Lower leg skin (tissue), 3 donors: ENCODE measurements at regions not wholly inside any gene's neighbourhood (a gene's known extent, or its start where the extent isn't known, plus 50 kb on each side); places are given as distances from the start of the nearest gene placed in this dataset.

Source experiments
- CTCF ChIP-seq, 3 donors: fragments of 450-650 bp; IDR thresholded peaks; one replicate each; pipeline ENCODE4 v1.5.1; 2016; ENCODE audit warnings: antibody characterized with exemption in 3 of 3, mild to moderate bottlenecking in 3 of 3, moderate library complexity in 2 of 3
- POLR2A ChIP-seq, 2 donors: fragments of 450-650 bp; IDR thresholded peaks; one replicate each; pipeline ENCODE4 v1.6.1; 2016 to 2017; ENCODE audit warnings: antibody characterized with exemption in 2 of 2, mild to moderate bottlenecking in 1 of 2, moderate library complexity in 1 of 2

- TF ChIP-seq CTCF (IDR thresholded peaks at IDR 0.05) (no peak), POLR2A (IDR thresholded peaks at IDR 0.05) (no peak)
Observed at GRCh38 chr3:197406266-197406665, 107.9 kb upstream of the DLG1 start.
